SU-DHL-6 (cell line): ENCODE measurements at regions not wholly inside any gene's neighbourhood (a gene's known extent, or its start where the extent isn't known, plus 50 kb on each side); places are given as distances from the start of the nearest gene placed in this dataset.
"Not testable (repeated sequence)": the region's sequence is repeated elsewhere in the genome, so short reads cannot be mapped to it uniquely, and the experiment has no call there.

Experiments
- H2AFZ ChIP-seq: fragments of 200-600 bp; sonication (generic); 2 replicates; pipeline ENCODE4 v1.6.1; 2014; ENCODE audit warnings: low read depth, mild to moderate bottlenecking, moderate library complexity, mixed read lengths, antibody characterized with exemption, low read length; ENCODE audit not compliant: severe bottlenecking
- H3F3A ChIP-seq: fragments of 200-600 bp; shearing (Covaris generic); 2 replicates; pipeline ENCODE4 v1.6.0; 2016; ENCODE audit warnings: antibody characterized with exemption, mild to moderate bottlenecking; ENCODE audit not compliant: insufficient read depth
- H3K27ac ChIP-seq: fragments of 200-600 bp; sonication (generic); 2 replicates; pipeline ENCODE4 v1.5.1; 2016; ENCODE audit warnings: low read depth, mild to moderate bottlenecking, low read length, moderate library complexity, mixed read lengths
- H3K27me3 ChIP-seq: fragments of 200-600 bp; sonication (generic), shearing (Covaris generic); 2 replicates; pipeline ENCODE4 v1.6.0; 2014; ENCODE audit warnings: mild to moderate bottlenecking, low read length
- H3K36me3 ChIP-seq: fragments of 200-600 bp; sonication (generic); 2 replicates; pipeline ENCODE4 v1.6.1; 2014; ENCODE audit warnings: mild to moderate bottlenecking, low read length, mixed read lengths
- H3K4me2 ChIP-seq: fragments of 300-600, 200-600 bp; shearing (Covaris generic), sonication (generic); 2 replicates; pipeline ENCODE4 v1.6.0; 2014; ENCODE audit warnings: low read length, low read depth, mild to moderate bottlenecking; ENCODE audit not compliant: poor library complexity, severe bottlenecking
- H3K4me3 ChIP-seq: fragments of 200-600 bp; sonication (generic); 2 replicates; pipeline ENCODE4 v1.5.1; 2014; ENCODE audit warnings: antibody characterized with exemption, low read length, mild to moderate bottlenecking, mixed read lengths; ENCODE audit not compliant: insufficient read depth, poor library complexity, severe bottlenecking
- H3K79me2 ChIP-seq: fragments of 200-600 bp; sonication (generic); 2 replicates; pipeline ENCODE4 v1.6.1; 2014; ENCODE audit warnings: mild to moderate bottlenecking, low read length, moderate library complexity; ENCODE audit not compliant: insufficient read depth
- H3K9ac ChIP-seq: fragments of 200-600 bp; sonication (generic); 2 replicates; pipeline ENCODE4 v1.7.0; 2014; ENCODE audit warnings: mild to moderate bottlenecking, low read length
- H3K9me2 ChIP-seq: fragments of 200-600 bp; sonication (generic); replicated peaks from 2 replicates; pipeline ENCODE4 v1.6.1; 2014; ENCODE audit warnings: low read length; ENCODE audit not compliant: insufficient read depth
- H3K9me3 ChIP-seq: fragments of 200-600 bp; sonication (generic); 2 replicates; pipeline ENCODE4 v1.6.1; 2014; ENCODE audit warnings: low read length, mixed read lengths; ENCODE audit not compliant: insufficient read depth
- H4K20me1 ChIP-seq: fragments of 200-600 bp; sonication (generic); 2 replicates; pipeline ENCODE4 v1.6.1; 2014; ENCODE audit warnings: low read depth, mild to moderate bottlenecking, antibody characterized with exemption, low read length, moderate library complexity, mixed read lengths
- CTCF ChIP-seq: fragments of 200-600 bp; sonication (generic); IDR thresholded peaks from one replicate; pipeline ENCODE4 v1.5.1; 2017; ENCODE audit warnings: antibody characterized with exemption, mild to moderate bottlenecking, low read length, moderate library complexity; ENCODE audit not compliant: insufficient read depth, poor library complexity, severe bottlenecking
- EZH2phosphoT487 ChIP-seq: fragments of 200-600 bp; sonication (generic), shearing (Covaris generic); conservative IDR thresholded peaks from 2 replicates; pipeline ENCODE4 v1.6.1; 2018; ENCODE audit warnings: mild to moderate bottlenecking, antibody characterized with exemption, low read length, moderate library complexity, mixed read lengths

- H3K4me2 ChIP-seq, H3K27me3 ChIP-seq, H4K20me1 ChIP-seq, H3K79me2 ChIP-seq, H3F3A ChIP-seq, H3K9ac ChIP-seq, H3K27ac ChIP-seq, H2AFZ ChIP-seq, H3K9me3 ChIP-seq, H3K9me2 ChIP-seq, H3K36me3 ChIP-seq, H3K4me3 ChIP-seq: not testable (repeated sequence)
These were observed 272.6 kb downstream of the CXCL12 start for GRCh38 chr10:44112280-44112679.

- Histone ChIP-seq H3K27me3 (no peaks in the 10 kb centered on the region), H4K20me1 (no peaks in the 10 kb centered on the region), H3K9me3 (no peaks in the 10 kb centered on the region), H3K9ac (no peak overlapping the region), H2AFZ (no peak overlapping the region), H3K36me3 (no peaks in the 10 kb centered on the region), H3F3A (no peaks in the 10 kb centered on the region), H3K4me3 (no peak overlapping the region), H3K9me2 (no peaks in the 10 kb centered on the region), H3K4me2 (no peak overlapping the region), H3K79me2 (no peaks in the 10 kb centered on the region), H3K27ac (no peak overlapping the region)
- TF ChIP-seq CTCF (no peak), EZH2phosphoT487 (no peak)
These were observed 279.2 kb downstream of the CXCL12 start for GRCh38 chr10:44105696-44106095.

GRCh38 chr10:44102726-44103255 is 282.1 kb downstream of the CXCL12 start:
- TF ChIP-seq CTCF (no peak), EZH2phosphoT487 (no peak)
- Histone ChIP-seq H3K4me2 (no peak overlapping the region), H3K36me3 (no peaks in the 10 kb centered on the region), H3K9me2 (no peaks in the 10 kb centered on the region), H4K20me1 (no peaks in the 10 kb centered on the region), H3K27me3 (no peaks in the 10 kb centered on the region), H3F3A (no peaks in the 10 kb centered on the region), H3K4me3 (no peak overlapping the region), H3K27ac (no peak overlapping the region), H3K9me3 (no peaks in the 10 kb centered on the region), H3K9ac (no peak overlapping the region), H3K79me2 (no peaks in the 10 kb centered on the region), H2AFZ (no peak overlapping the region)

GRCh38 chr10:44101082-44101481 is 283.8 kb downstream of the CXCL12 start:
- H3K4me3 ChIP-seq = no peak overlapping the region
- H3K9me2 ChIP-seq = no peaks in the 10 kb centered on the region
- no peaks in the 10 kb centered on the region for H3F3A ChIP-seq
- no peak overlapping the region for H3K27ac ChIP-seq
- H3K27me3 ChIP-seq = no peaks in the 10 kb centered on the region
- no peaks in the 10 kb centered on the region for H3K79me2 ChIP-seq
- no peaks in the 10 kb centered on the region for H4K20me1 ChIP-seq
- no peak overlapping the region for H3K9ac ChIP-seq
- H3K9me3 ChIP-seq = no peaks in the 10 kb centered on the region
- no peak overlapping the region for H3K4me2 ChIP-seq
- no peaks in the 10 kb centered on the region for H3K36me3 ChIP-seq
- TF ChIP-seq CTCF (no peak), EZH2phosphoT487 (no peak)
- no peak overlapping the region for H2AFZ ChIP-seq
